ENCODE measurements at regions not wholly inside any gene's neighbourhood (a gene's known extent, or its start where the extent isn't known, plus 50 kb on each side); places are given as distances from the start of the nearest gene placed in this dataset.

- DNase-seq (ENCODE audit: extremely low read depth, low read depth), result no peak
Measured at GRCh38 chr2:76506538-76506937, 795.8 kb upstream of the GCFC2 start.

DNA sequence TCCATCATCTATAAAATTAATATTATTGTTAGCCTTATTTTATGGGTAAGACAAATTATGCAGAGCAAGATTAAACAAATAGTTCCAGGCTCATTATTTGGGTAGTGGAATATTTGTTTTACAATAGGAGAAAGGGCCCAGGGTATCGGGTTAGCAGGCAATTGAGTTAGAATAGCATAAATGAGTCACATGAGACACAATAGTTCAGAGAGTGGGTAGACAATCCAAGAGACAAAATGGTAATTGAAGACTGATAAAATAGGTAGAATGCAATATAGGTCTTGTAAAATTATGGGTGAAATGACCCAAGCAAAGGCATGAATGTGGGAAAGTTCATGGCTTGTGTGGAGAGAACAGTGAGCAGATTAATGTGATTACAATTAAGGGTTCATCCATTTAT lies 790.9 kb upstream of the GCFC2 start:
- TF ChIP-seq CTCF (IDR thresholded peaks at IDR 0.05; ENCODE audit: low read depth, low read length), result no peak
- DNase-seq (ENCODE audit: extremely low read depth, low read depth), result no peak

More at GRCh38 chr2:76506538-76506937, 795.8 kb upstream of the GCFC2 start:
- no peak for TF ChIP-seq CTCF (IDR thresholded peaks at IDR 0.05; ENCODE audit: low read depth, low read length)

- DNase-seq (ENCODE audit: extremely low read depth, low read depth), result no peak
- no peak for TF ChIP-seq CTCF (IDR thresholded peaks at IDR 0.05; ENCODE audit: low read depth, low read length)
Measured at GRCh38 chr2:76498360-76498759, 787.6 kb upstream of the GCFC2 start.

GRCh38 chr2:76491503-76491902 lies 780.8 kb upstream of the GCFC2 start:
- no peak for DNase-seq (ENCODE audit: extremely low read depth, low read depth)
- TF ChIP-seq CTCF (IDR thresholded peaks at IDR 0.05; ENCODE audit: low read depth, low read length), result no peak

GRCh38 chr2:76478266-76479035 lies 767.7 kb upstream of the GCFC2 start:
- no peak for TF ChIP-seq CTCF (IDR thresholded peaks at IDR 0.05; ENCODE audit: low read depth, low read length)

DNA sequence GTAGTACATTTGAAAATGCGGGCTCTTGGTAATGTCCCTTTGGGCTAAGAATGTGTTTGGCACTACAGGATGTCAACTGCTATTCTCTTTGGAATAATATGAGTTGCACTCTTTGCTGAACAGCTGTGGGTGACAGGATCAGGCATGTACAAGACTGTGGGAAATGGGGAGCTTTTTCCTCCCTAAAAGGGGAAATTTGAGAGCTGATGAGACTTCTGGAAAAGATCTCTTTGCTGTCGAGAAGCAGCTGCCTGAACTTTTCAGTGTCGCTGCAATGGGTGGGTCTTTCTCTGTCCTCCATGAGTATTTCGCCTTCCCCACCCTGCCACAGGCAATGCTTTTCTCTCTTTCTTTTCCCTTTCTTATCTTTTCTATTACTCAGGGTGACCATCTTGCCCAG lies 762.2 kb upstream of the GCFC2 start:
- TF ChIP-seq CTCF (IDR thresholded peaks at IDR 0.05; ENCODE audit: low read depth, low read length), result no peak
- DNase-seq (ENCODE audit: extremely low read depth, low read depth), result no peak

More at GRCh38 chr2:76478266-76479035, 767.7 kb upstream of the GCFC2 start:
- no peak for DNase-seq (ENCODE audit: extremely low read depth, low read depth)

- DNase-seq (ENCODE audit: extremely low read depth, low read depth), result no peak
- TF ChIP-seq CTCF (IDR thresholded peaks at IDR 0.05; ENCODE audit: low read depth, low read length), result no peak
Measured at GRCh38 chr2:76469066-76469465, 758.4 kb upstream of the GCFC2 start.
